ENCODE measurements at regions not wholly inside any gene's neighbourhood (a gene's known extent, or its start where the extent isn't known, plus 50 kb on each side); places are given as distances from the start of the nearest gene placed in this dataset.

- intact Hi-C loops (cut with micrococcal nuclease; ENCODE audit: unreplicated experiment) (no loop called here), in situ Hi-C loops (cut with HindIII; ENCODE audit: low pct_unique_long_range_greater_than_20kb, low sequenced_read_pairs) (no loop called here)
- TF ChIP-seq TCF7L2 (IDR thresholded peaks at IDR 0.05; ENCODE audit: low read depth, low read length) (no peak), SIN3A (IDR thresholded peaks at IDR 0.05; ENCODE audit: borderline replicate concordance, insufficient read depth, low read depth, low read length) (no peak), CTCF (IDR thresholded peaks at IDR 0.05) (no peak), POLR2AphosphoS5 (IDR thresholded peaks at IDR 0.05; ENCODE audit: low read depth, low read length) (no peak)
- TF ChIP-seq, protein P1, sequence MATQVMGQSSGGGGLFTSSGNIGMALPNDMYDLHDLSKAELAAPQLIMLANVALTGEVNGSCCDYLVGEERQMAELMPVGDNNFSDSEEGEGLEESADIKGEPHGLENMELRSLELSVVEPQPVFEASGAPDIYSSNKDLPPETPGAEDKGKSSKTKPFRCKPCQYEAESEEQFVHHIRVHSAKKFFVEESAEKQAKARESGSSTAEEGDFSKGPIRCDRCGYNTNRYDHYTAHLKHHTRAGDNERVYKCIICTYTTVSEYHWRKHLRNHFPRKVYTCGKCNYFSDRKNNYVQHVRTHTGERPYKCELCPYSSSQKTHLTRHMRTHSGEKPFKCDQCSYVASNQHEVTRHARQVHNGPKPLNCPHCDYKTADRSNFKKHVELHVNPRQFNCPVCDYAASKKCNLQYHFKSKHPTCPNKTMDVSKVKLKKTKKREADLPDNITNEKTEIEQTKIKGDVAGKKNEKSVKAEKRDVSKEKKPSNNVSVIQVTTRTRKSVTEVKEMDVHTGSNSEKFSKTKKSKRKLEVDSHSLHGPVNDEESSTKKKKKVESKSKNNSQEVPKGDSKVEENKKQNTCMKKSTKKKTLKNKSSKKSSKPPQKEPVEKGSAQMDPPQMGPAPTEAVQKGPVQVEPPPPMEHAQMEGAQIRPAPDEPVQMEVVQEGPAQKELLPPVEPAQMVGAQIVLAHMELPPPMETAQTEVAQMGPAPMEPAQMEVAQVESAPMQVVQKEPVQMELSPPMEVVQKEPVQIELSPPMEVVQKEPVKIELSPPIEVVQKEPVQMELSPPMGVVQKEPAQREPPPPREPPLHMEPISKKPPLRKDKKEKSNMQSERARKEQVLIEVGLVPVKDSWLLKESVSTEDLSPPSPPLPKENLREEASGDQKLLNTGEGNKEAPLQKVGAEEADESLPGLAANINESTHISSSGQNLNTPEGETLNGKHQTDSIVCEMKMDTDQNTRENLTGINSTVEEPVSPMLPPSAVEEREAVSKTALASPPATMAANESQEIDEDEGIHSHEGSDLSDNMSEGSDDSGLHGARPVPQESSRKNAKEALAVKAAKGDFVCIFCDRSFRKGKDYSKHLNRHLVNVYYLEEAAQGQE (IDR thresholded peaks at IDR 0.05; ENCODE audit: insufficient read depth in 1 of 2, low read depth in 2 of 2, low read length in 1 of 2), result no peak
- POLR2A ChIA-PET, result no interaction called here
- H3K4me1 ChIP-seq (ENCODE audit: control insufficient read depth, insufficient read depth, low read length), result no peaks in the 10 kb centered on the region
- no peak overlapping the region for H3K27ac ChIP-seq (ENCODE audit: low read length)
- no peaks in the 10 kb centered on the region for H3K36me3 ChIP-seq (ENCODE audit: control insufficient read depth, insufficient read depth, low read length)
- no peaks in the 10 kb centered on the region for H3K9me3 ChIP-seq (ENCODE audit: control insufficient read depth, insufficient read depth, low read depth, low read length)
- ATAC-seq, result no peak
- H3K27me3 ChIP-seq (ENCODE audit: control insufficient read depth, insufficient read depth, low read length), result no peaks in the 10 kb centered on the region
- no peak overlapping the region for H3K4me3 ChIP-seq (ENCODE audit: low read depth in 2 of 2, low read length in 2 of 2)
- no TSS peak for BruUV-seq (replicated peaks)
- no peak for DNase-seq (ENCODE audit: low read depth, low spot score)
- CTCF ChIA-PET, result no interaction called here
Observed at GRCh38 chr12:91629440-91629839, 446.8 kb upstream of the DCN start.

GRCh38 chr12:91628656-91629055, 446.0 kb upstream of the DCN start:
- Histone ChIP-seq H3K9me3 (ENCODE audit: control insufficient read depth, insufficient read depth, low read depth, low read length) (no peaks in the 10 kb centered on the region), H3K27me3 (ENCODE audit: control insufficient read depth, insufficient read depth, low read length) (no peaks in the 10 kb centered on the region), H3K27ac (ENCODE audit: low read length) (no peak overlapping the region), H3K36me3 (ENCODE audit: control insufficient read depth, insufficient read depth, low read length) (no peaks in the 10 kb centered on the region), H3K4me3 (ENCODE audit: low read depth in 2 of 2, low read length in 2 of 2) (no peak overlapping the region), H3K4me1 (ENCODE audit: control insufficient read depth, insufficient read depth, low read length) (no peaks in the 10 kb centered on the region)
- ChIA-PET POLR2A (no interaction called here), CTCF (no interaction called here)
- ATAC-seq (no peak), DNase-seq (ENCODE audit: low read depth, low spot score) (no peak)
- intact Hi-C loops (cut with micrococcal nuclease; ENCODE audit: unreplicated experiment) (no loop called here), in situ Hi-C loops (cut with HindIII; ENCODE audit: low pct_unique_long_range_greater_than_20kb, low sequenced_read_pairs) (no loop called here)
- no TSS peak for BruUV-seq (replicated peaks)
- TF ChIP-seq TCF7L2 (IDR thresholded peaks at IDR 0.05; ENCODE audit: low read depth, low read length) (no peak), POLR2AphosphoS5 (IDR thresholded peaks at IDR 0.05; ENCODE audit: low read depth, low read length) (no peak), SIN3A (IDR thresholded peaks at IDR 0.05; ENCODE audit: borderline replicate concordance, insufficient read depth, low read depth, low read length) (no peak), CTCF (IDR thresholded peaks at IDR 0.05) (no peak)
- TF ChIP-seq, protein P1 (IDR thresholded peaks at IDR 0.05; ENCODE audit: insufficient read depth in 1 of 2, low read depth in 2 of 2, low read length in 1 of 2), result no peak
